NCI-H187 (cell line): ENCODE measurements at regions not wholly inside any gene's neighbourhood (a gene's known extent, or its start where the extent isn't known, plus 50 kb on each side); places are given as distances from the start of the nearest gene placed in this dataset.
"Not testable (repeated sequence)": the region's sequence is repeated elsewhere in the genome, so short reads cannot be mapped to it uniquely, and the experiment has no call there.

Source experiments
- DNase-seq, 2 experiments: peaks; one replicate each; lab custom pipeline; 2025; lab: John Stamatoyannopoulos, UW

- no peak for DNase-seq
Observed at GRCh38 chr1:68782890-68783289, 286.0 kb upstream of the DEPDC1 start.

- no peak for DNase-seq
Observed at GRCh38 chr1:68785328-68785727, 288.4 kb upstream of the DEPDC1 start.

- no peak for DNase-seq
Observed at GRCh38 chr1:68788762-68789161, 291.9 kb upstream of the DEPDC1 start.

GRCh38 chr1:68791800-68792199, 294.9 kb upstream of the DEPDC1 start:
- no peak for DNase-seq

GRCh38 chr1:68795956-68796355, 299.1 kb upstream of the DEPDC1 start:
- no peak for DNase-seq

GRCh38 chr1:68796888-68797287, 300.0 kb upstream of the DEPDC1 start:
- DNase-seq = no peak

GRCh38 chr1:68798071-68798470, 301.2 kb upstream of the DEPDC1 start:
- no peak for DNase-seq

GRCh38 chr1:68799096-68799495, 302.2 kb upstream of the DEPDC1 start:
- DNase-seq = no peak

- no peak for DNase-seq
Observed at GRCh38 chr1:68800182-68800581, 303.3 kb upstream of the DEPDC1 start.

- no peak for DNase-seq
Observed at GRCh38 chr1:68801440-68801839, 304.6 kb upstream of the DEPDC1 start.

- no peak for DNase-seq
Observed at GRCh38 chr1:68805097-68805641, 308.3 kb upstream of the DEPDC1 start.

- DNase-seq = no peak
Observed at GRCh38 chr1:68808351-68808750, 311.5 kb upstream of the DEPDC1 start.

GRCh38 chr1:68811806-68812205, 314.9 kb upstream of the DEPDC1 start:
- peak in 1 of 2 experiments; percentile 47 for DNase-seq

GRCh38 chr1:68812333-68812732, 315.5 kb upstream of the DEPDC1 start:
- no peak for DNase-seq

GRCh38 chr1:68814067-68814466, 317.2 kb upstream of the DEPDC1 start:
- no peak for DNase-seq

- DNase-seq = no peak
Observed at GRCh38 chr1:68815632-68816031, 318.8 kb upstream of the DEPDC1 start.

- DNase-seq = not testable (repeated sequence)
Observed at GRCh38 chr1:68817505-68818210, 320.8 kb upstream of the DEPDC1 start.

- DNase-seq = no peak
Observed at GRCh38 chr1:68819190-68819829, 322.4 kb upstream of the DEPDC1 start.

- no peak for DNase-seq
Observed at GRCh38 chr1:68820151-68820550, 323.3 kb upstream of the DEPDC1 start.

- no peak for DNase-seq
Observed at GRCh38 chr1:68826836-68827235, 330.0 kb upstream of the DEPDC1 start.

GRCh38 chr1:68827261-68827660, 330.4 kb upstream of the DEPDC1 start:
- no peak for DNase-seq

GRCh38 chr1:68828013-68828412, 331.1 kb upstream of the DEPDC1 start:
- no peak for DNase-seq

GRCh38 chr1:68831281-68831680, 334.4 kb upstream of the DEPDC1 start:
- no peak for DNase-seq

GRCh38 chr1:68848017-68848416, 351.1 kb upstream of the DEPDC1 start:
- DNase-seq = no peak
